H1 (cell line): ENCODE measurements at regions not wholly inside any gene's neighbourhood (a gene's known extent, or its start where the extent isn't known, plus 50 kb on each side); places are given as distances from the start of the nearest gene placed in this dataset.

Experiments used
- ASH2L ChIP-seq: fragments of 200-600, 300-600 bp; sonication (generic); IDR thresholded peaks from one replicate; pipeline ENCODE4 v1.7.1; 2017; ENCODE audit warnings: low read length
- CEBPB ChIP-seq: IDR thresholded peaks from 2 replicates; pipeline ENCODE4 v1.6.1; 2012; ENCODE audit warnings: low read depth, low read length
- CHD2 ChIP-seq: IDR thresholded peaks from 2 replicates; pipeline ENCODE4 v1.6.1; 2012; ENCODE audit warnings: low read length, improper control_type of control experiment
- CREB1 ChIP-seq: IDR thresholded peaks from 2 replicates; pipeline ENCODE4 v1.6.1; 2012; ENCODE audit warnings: inconsistent platforms
- CTBP2 ChIP-seq: IDR thresholded peaks from 2 replicates; pipeline ENCODE4 v1.7.0; 2011; ENCODE audit warnings: borderline replicate concordance, mild to moderate bottlenecking, moderate library complexity, mixed read lengths, low read length; ENCODE audit not compliant: insufficient read depth, insufficient read length
- EGR1 ChIP-seq: IDR thresholded peaks from 2 replicates; pipeline ENCODE4 v1.6.1; 2011; ENCODE audit warnings: low read depth, low read length, borderline replicate concordance
- NANOG ChIP-seq: IDR thresholded peaks from 2 replicates; pipeline ENCODE4 v1.6.1; 2011; ENCODE audit warnings: low read length, low read depth, mild to moderate bottlenecking, inconsistent platforms; ENCODE audit not compliant: insufficient read depth, poor library complexity, severe bottlenecking
- PHF8 ChIP-seq: fragments of 200-600 bp; sonication (generic); conservative IDR thresholded peaks from 2 replicates; pipeline ENCODE4 v1.7.1; 2012; ENCODE audit warnings: low read depth, mild to moderate bottlenecking, inconsistent platforms, low read length, moderate library complexity
- SIRT6 ChIP-seq: IDR thresholded peaks from one replicate; pipeline ENCODE4 v1.7.1; 2012; ENCODE audit warnings: low read length, inconsistent platforms
- SP2 ChIP-seq: IDR thresholded peaks from 2 replicates; pipeline ENCODE4 v1.6.1; 2012; ENCODE audit warnings: mild to moderate bottlenecking, low read length, inconsistent platforms
- TF ChIP-seq, protein P1 (sequence below): fragments of 300-600 bp; sonication (generic); IDR thresholded peaks from 2 replicates; pipeline ENCODE4 v1.7.1; 2012; ENCODE audit warnings: low read length, moderate library complexity, mild to moderate bottlenecking, inconsistent platforms; ENCODE audit not compliant: insufficient replicate concordance
- TF ChIP-seq, protein P2 (sequence below): IDR thresholded peaks from 2 replicates; pipeline ENCODE4 v1.6.1; 2012; ENCODE audit warnings: low read length, inconsistent platforms

DNA sequence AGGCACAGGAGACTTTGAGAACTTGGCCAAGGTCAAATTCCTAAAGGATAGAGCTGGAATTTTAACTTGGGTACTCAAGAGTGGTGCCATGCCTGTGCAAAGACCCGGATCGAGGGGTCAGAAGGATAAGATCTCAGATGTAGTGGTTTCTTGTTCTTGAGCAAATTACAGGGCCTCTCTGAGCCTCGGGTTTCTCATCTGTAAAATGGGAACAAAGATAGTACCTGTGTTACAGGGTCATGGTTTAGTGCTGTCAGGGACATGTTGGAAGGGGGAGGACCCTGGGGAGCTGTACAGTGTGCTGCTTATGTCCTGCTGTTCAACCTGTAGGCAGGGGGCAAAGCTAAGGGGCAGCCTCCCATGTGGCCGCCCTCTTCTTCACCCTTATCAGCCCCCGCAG lies 173.5 kb upstream of the HAAO start (continued):
- TF ChIP-seq, protein P1, sequence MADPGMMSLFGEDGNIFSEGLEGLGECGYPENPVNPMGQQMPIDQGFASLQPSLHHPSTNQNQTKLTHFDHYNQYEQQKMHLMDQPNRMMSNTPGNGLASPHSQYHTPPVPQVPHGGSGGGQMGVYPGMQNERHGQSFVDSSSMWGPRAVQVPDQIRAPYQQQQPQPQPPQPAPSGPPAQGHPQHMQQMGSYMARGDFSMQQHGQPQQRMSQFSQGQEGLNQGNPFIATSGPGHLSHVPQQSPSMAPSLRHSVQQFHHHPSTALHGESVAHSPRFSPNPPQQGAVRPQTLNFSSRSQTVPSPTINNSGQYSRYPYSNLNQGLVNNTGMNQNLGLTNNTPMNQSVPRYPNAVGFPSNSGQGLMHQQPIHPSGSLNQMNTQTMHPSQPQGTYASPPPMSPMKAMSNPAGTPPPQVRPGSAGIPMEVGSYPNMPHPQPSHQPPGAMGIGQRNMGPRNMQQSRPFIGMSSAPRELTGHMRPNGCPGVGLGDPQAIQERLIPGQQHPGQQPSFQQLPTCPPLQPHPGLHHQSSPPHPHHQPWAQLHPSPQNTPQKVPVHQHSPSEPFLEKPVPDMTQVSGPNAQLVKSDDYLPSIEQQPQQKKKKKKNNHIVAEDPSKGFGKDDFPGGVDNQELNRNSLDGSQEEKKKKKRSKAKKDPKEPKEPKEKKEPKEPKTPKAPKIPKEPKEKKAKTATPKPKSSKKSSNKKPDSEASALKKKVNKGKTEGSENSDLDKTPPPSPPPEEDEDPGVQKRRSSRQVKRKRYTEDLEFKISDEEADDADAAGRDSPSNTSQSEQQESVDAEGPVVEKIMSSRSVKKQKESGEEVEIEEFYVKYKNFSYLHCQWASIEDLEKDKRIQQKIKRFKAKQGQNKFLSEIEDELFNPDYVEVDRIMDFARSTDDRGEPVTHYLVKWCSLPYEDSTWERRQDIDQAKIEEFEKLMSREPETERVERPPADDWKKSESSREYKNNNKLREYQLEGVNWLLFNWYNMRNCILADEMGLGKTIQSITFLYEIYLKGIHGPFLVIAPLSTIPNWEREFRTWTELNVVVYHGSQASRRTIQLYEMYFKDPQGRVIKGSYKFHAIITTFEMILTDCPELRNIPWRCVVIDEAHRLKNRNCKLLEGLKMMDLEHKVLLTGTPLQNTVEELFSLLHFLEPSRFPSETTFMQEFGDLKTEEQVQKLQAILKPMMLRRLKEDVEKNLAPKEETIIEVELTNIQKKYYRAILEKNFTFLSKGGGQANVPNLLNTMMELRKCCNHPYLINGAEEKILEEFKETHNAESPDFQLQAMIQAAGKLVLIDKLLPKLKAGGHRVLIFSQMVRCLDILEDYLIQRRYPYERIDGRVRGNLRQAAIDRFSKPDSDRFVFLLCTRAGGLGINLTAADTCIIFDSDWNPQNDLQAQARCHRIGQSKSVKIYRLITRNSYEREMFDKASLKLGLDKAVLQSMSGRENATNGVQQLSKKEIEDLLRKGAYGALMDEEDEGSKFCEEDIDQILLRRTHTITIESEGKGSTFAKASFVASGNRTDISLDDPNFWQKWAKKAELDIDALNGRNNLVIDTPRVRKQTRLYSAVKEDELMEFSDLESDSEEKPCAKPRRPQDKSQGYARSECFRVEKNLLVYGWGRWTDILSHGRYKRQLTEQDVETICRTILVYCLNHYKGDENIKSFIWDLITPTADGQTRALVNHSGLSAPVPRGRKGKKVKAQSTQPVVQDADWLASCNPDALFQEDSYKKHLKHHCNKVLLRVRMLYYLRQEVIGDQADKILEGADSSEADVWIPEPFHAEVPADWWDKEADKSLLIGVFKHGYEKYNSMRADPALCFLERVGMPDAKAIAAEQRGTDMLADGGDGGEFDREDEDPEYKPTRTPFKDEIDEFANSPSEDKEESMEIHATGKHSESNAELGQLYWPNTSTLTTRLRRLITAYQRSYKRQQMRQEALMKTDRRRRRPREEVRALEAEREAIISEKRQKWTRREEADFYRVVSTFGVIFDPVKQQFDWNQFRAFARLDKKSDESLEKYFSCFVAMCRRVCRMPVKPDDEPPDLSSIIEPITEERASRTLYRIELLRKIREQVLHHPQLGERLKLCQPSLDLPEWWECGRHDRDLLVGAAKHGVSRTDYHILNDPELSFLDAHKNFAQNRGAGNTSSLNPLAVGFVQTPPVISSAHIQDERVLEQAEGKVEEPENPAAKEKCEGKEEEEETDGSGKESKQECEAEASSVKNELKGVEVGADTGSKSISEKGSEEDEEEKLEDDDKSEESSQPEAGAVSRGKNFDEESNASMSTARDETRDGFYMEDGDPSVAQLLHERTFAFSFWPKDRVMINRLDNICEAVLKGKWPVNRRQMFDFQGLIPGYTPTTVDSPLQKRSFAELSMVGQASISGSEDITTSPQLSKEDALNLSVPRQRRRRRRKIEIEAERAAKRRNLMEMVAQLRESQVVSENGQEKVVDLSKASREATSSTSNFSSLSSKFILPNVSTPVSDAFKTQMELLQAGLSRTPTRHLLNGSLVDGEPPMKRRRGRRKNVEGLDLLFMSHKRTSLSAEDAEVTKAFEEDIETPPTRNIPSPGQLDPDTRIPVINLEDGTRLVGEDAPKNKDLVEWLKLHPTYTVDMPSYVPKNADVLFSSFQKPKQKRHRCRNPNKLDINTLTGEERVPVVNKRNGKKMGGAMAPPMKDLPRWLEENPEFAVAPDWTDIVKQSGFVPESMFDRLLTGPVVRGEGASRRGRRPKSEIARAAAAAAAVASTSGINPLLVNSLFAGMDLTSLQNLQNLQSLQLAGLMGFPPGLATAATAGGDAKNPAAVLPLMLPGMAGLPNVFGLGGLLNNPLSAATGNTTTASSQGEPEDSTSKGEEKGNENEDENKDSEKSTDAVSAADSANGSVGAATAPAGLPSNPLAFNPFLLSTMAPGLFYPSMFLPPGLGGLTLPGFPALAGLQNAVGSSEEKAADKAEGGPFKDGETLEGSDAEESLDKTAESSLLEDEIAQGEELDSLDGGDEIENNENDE: no peak
- no peak for TF ChIP-seq PHF8
- TF ChIP-seq, protein P2, sequence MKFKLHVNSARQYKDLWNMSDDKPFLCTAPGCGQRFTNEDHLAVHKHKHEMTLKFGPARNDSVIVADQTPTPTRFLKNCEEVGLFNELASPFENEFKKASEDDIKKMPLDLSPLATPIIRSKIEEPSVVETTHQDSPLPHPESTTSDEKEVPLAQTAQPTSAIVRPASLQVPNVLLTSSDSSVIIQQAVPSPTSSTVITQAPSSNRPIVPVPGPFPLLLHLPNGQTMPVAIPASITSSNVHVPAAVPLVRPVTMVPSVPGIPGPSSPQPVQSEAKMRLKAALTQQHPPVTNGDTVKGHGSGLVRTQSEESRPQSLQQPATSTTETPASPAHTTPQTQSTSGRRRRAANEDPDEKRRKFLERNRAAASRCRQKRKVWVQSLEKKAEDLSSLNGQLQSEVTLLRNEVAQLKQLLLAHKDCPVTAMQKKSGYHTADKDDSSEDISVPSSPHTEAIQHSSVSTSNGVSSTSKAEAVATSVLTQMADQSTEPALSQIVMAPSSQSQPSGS: no peak
- no peak for TF ChIP-seq EGR1
- TF ChIP-seq CREB1: no peak
- no peak for TF ChIP-seq SIRT6
- TF ChIP-seq SP2: no peak
- TF ChIP-seq CTBP2: no peak
- no peak for TF ChIP-seq CHD2
- no peak for TF ChIP-seq NANOG
- no peak for TF ChIP-seq ASH2L
- TF ChIP-seq CEBPB: no peak
